Jurkat, Clone E6-1 (cell line): ENCODE measurements at regions not wholly inside any gene's neighbourhood (a gene's known extent, or its start where the extent isn't known, plus 50 kb on each side); places are given as distances from the start of the nearest gene placed in this dataset.

Source experiments
- DNase-seq: peaks from one replicate; pipeline ENCODE4 v3.0.0-alpha.2; 2011; ENCODE audit warnings: low read depth, low spot score
- H3K4me3 ChIP-seq: 2 replicates; pipeline ENCODE4 v1.5.1; 2011; ENCODE audit warnings: mild to moderate bottlenecking, low read length, control low read depth, moderate library complexity

DNA sequence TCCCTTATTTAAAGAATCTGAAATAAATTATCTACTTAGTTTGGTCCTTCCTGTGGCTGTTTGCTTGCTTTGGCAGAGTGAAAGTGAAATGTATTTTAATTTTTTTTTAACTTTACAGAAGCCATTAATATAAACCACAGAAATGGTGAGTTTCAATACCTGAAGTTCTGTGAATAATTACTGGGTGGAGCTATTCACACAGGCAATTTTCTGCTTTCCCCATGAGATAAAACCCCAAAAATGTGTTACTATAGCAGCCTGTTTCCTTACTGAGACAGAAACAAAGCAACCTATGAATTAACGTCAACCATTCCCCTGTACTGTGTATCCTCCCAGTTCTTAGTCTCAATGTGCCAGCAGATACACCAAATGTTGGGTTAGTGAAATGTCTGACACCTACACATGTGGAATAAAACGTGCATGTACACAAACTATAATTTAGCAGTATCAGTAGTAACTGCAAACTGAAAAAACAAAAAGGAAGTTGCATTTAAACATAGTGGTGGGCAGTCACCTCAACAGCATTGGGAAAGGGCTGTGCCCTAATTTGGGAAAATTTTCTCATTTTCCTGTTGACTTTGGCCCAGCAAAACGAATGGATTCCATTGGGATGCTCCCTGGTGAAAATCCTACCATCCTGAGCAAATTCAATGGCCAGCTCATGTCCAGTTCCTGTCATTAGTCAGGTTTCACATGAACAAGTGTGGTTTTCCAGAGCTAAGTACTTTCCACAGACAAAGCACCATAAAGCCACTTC, 73.1 kb upstream of the RMDN2 start:
- no peak overlapping the region for H3K4me3 ChIP-seq
- no peak for DNase-seq

DNA sequence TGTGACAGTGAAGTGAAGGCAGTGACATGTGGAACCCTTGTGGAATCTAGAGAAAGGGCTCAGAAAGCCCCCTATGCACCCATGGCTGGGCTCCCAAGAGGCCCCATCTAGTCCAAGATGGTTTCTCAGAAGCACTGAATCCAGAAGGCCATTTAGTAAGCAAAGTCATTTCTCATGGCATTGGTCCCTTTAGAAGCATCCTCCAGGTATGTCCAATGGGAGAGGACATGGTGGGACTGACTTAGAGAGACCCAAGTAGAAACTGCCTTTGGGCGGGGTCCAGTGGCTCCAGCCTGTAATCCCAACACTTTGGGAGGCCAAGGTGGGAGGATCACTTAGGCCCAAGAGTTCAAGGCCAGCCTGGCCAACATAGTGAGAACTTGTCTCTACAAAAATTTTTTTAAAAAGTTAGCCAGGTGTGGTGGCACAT, 72.5 kb upstream of the RMDN2 start:
- no peak for DNase-seq
- no peak overlapping the region for H3K4me3 ChIP-seq

DNA sequence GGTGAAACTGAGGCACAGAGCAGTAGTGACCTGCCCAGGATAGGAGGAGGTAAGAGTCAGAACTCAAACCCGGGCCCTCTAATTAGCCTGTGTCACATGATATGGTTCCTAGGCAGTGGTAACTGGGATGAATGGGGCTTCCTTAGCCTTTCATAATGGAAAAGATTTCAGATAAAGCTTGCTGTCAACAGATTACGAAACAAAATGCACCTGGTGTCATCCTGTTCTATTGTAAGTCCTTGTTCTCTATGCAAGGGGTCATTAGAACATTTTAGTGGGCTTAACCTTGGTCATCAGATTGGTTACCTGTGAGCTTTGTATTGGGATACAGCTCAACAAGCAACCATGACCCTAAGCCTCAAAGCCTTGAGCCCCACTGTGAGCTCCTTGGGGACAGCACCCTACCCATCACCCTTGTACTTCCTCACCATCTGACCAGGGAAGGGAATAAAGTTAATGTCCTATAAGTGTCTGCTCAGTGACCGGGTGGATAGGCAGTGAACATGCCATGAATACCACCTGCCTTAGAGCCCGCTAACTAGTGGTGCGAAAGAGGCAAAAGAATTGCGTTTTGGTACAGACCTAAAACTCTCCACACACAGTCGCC, 70.3 kb upstream of the RMDN2 start:
- no peak for DNase-seq
- H3K4me3 ChIP-seq = no peak overlapping the region

DNA sequence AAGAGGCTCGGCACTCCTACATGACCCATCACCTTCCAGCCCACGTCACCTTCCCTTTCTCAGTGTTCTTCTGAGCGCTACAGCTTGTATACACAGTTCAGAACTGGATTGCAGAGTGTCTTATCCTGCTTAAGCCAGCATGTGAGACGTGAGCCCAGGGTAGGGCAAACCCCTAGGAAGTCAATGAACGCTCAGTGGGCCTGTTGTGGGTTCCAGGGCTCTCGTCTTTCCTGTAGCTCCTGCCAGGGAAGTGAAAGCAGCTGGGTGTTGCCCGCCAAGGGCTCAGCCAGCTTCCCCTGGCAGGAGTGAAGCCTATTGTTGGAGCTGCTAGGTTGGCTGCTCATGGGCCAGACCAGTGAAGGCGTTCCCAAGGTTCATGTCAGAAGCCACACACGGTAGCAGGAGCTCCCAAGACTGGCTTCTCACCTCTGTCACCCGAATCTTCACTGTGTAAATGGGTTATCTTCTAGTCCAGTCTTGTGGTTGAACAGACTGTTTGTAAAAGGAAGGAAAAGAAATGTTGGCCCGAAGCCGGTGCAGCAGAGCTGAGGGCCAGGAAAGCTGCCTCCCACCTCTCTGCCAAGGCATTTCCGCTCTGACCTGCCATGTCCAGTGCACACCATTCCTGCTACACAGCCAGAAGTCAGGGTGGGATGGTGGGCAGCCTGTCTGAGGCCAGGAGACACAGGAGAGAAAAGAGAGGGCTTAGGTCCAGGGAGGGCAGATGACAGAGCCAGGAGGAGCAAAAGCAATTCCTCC, 69.6 kb upstream of the RMDN2 start:
- no peak overlapping the region for H3K4me3 ChIP-seq
- no peak for DNase-seq

DNA sequence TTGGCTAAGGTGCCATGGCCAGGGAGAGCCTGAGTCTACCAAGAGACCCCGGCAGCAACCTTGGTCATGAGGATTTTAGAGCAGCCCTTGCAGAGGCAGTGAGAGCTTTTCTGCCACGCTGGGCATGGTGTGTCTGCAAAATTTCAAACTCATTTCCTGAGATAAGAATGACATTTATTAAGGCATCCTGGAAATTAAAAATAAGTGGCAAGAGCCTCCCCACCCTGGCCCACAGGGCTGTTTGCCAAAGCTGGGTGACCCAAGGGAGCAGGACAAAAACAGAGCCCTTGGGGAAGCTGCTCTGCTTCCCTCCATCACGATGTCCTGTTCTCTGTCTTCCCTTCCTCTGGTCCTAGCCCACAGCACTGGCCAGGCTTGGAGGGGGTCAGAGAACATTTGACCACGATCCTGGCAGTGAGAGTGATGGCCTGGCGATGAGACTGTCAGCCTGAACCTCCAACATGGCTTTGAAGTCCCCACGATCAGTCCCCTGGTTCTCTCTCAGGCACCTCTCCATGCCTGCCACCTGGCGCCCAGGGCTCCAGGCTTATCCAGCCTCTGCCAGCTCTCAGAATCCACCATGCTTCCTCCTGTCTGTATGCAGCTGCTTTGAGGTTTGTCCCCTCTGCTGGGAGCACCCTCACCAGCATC, 68.9 kb upstream of the RMDN2 start:
- no peak for DNase-seq
- no peak overlapping the region for H3K4me3 ChIP-seq

DNA sequence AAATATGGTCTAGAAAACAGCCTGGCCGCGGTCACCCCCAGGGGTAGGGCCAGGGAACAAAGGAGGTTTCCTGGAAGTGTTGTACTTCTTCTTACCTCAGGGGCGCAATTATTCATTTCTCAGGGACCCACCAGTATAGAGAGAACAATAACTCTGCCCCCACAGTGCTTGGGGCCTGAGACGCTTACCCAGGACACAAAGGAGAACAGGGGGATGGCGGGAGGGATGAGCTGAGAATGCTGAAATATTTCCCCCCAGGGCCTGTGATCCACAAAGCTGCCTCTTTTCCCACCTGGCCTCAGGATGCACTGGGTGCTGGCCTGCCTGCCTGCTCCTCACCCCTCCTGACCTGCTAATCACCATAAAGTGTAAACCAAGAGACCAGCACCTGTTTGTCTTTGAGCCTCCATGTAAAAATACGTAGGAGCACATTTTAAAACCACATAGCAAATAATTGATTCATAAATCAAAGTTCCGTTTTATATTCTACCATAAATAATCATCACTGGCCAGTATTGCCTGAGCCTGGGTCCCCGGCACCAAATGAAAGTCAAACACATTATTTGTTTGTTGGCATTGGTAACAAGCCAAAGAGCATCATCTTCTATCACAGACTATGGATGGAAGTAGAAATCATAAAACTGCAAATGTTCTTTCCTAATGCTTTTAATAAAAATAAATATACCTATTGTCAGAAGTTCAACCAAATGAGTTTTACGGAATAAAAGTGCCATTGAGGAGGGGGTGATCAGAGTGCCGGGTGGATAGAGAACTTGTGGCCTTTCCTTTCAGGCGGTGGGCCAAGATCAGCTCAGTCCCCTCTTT, 67.3 kb upstream of the RMDN2 start:
- H3K4me3 ChIP-seq = no peak overlapping the region
- no peak for DNase-seq

DNA sequence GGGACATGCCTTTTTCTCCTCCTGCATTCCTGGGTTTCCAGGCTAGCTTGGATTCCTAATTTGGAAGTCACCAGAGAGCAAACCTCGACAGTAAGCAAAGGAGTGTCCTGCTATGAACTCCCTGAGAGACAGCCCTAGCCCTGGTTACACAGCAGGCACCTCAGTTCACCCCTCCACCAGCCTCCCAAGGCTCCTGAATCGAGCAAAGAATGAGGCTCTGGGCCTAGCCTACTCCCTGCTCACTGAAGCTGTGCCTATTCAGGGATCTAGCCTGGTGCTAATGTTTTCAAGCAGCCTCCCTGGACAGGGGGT, 66.7 kb upstream of the RMDN2 start:
- no peak for DNase-seq
- H3K4me3 ChIP-seq = no peak overlapping the region

DNA sequence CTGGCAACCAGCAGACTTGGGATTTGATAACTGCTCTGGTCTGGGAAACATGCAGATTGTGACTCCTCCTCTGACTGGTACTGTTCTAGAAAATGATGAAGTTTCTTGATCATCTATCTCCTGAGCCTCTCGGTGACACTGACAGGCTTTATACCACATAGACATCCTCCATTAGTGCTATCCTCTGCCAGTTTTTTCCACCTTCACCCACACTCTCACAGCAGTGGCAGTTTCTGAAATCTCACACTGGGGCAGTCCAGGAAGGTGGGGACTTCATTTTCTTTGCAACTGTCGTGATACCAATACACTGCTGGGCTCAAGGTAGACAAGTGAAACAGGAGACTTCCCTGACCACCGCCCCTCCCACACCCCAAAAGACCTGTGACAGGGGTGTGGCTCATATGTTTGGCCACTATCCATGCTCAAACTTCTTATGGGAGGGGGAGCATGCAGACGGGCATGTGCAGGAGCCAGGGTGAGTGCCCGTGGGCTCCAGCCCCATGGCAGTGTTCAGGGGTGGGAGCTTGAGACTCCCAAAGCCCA, 66.3 kb upstream of the RMDN2 start:
- DNase-seq = no peak
- H3K4me3 ChIP-seq = no peak overlapping the region

DNA sequence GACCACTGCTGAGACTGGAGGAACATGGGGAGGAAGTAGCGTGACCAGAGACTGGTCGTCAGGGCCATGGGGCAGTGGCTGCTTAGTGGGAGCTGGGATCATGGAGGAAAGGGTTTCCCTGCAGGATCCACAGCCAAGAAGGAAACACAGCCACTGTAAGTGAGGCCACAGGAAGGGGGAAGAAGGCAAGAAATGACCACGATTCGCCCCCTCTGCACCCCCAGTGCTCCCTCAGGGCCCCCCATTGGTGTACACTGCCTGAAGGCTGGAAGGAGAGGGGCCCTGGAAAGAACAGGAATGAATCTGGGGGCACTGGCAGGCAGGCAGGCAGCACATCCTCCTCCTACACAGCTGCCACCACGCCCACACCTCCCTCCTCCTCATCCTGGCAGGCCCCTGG, 62.5 kb upstream of the RMDN2 start:
- H3K4me3 ChIP-seq = no peak overlapping the region
- DNase-seq = no peak

DNA sequence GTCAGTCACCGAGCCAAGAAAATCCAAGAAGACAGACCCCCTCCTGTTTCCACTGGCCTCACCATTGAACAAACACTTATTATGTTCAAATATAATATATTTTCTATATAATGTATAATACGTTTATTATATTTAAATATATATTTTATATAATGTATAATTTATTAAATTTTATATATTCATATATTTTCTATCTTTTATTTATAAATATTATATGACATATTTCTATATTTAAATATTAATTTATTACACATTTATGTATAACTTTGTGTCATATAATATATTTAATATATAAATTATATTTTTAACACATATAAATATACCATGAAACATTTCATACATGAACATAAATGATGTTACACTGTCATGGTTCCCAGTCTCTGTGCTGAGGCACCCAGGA, 60.9 kb upstream of the RMDN2 start:
- no peak overlapping the region for H3K4me3 ChIP-seq
- DNase-seq = no peak

DNA sequence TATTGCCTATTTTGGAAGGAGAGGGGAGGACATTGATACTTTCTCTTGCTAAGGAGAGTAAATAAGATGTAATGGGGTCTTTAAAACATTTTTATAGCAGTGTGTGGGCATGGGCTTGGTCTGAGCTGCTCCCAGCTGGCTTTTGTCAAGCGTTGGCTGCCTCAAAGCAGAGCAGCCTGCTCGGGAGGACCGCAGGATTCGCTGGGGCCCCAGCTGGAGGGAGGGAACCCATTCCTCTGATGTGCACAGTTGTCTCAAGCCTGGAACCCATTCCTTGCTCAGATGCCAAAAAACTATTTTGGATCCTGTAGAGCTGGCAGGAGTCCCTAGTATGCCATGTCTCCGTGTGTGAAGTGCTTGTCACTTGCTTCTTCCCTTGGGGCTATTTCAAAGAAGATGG, 59.4 kb upstream of the RMDN2 start:
- no peak overlapping the region for H3K4me3 ChIP-seq
- no peak for DNase-seq

DNA sequence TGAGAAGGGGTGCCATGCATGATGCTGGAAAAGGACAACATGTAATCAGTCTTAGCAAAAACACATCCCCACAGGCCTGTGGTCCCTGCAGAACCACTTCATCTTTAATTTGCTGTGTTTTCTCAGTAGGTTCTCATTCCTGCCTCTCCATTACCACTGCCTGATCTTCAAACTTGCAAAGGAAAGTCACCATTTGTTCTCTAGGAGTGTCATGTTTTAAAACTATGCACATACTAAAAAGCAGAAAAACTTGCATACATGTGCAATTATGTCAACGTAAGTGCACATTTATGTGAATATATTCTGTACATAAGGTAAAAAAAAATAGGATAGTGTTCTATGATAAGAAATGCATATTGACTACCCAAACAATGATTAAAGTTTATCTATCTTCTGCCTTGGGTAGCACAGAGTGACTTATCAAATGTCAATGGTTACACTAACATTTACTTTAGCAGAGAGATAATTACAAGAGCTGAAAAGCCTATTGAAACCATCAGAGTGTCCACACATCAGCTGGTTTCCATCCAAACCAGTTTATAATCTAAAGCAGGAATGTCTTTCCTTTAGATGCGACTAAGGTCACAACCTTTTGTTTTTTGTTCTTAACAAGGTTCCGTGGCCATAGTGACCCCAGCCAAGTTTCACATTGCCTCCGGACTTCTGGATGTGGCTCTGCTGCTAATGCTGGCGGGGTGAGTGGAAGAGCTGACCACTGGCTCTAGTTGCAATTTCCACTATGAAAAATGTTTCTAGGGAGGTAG, 58.7 kb upstream of the RMDN2 start:
- no peak for DNase-seq
- H3K4me3 ChIP-seq = no peak overlapping the region

DNA sequence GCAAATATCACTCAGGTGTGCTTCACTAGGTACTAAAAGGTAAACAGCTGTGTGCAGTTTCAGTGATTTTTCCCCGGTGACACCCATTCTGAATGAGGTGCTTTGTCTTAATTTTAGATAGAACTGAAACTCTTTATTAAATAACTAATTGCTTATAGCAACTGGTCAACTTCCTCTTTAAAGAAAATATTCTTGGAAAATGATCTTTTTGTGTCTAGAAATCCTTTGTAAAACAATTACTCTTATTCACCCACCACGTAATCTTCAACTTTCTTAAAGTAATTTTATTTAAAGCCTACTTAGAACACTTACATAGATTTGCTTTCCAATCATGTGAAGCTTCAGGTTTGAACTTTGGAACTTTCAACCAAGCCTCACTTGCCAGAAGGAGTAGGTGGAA, 57.9 kb upstream of the RMDN2 start:
- DNase-seq = no peak

DNA sequence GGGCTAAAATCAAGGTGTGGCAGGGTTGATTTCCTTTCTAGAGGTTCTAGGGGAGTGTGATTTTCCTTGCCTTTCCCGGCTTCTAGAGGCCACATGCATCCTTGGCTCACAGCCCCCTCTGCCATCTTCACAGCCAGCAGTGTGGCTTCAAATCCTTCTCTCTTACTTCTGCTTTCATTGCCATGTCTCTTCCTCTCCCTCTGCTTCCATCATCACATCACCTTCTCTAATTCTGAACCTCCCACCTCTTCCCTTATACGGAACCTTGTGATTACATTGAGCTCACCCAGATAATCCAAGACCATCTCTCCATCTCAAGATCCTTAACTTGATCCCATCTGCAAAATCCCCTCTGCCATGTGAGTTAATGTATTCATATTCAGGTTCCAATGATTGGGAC, 56.2 kb upstream of the RMDN2 start:
- no peak for DNase-seq

More for the DNA sequence above, 57.9 kb upstream of the RMDN2 start:
- no peak overlapping the region for H3K4me3 ChIP-seq

DNA sequence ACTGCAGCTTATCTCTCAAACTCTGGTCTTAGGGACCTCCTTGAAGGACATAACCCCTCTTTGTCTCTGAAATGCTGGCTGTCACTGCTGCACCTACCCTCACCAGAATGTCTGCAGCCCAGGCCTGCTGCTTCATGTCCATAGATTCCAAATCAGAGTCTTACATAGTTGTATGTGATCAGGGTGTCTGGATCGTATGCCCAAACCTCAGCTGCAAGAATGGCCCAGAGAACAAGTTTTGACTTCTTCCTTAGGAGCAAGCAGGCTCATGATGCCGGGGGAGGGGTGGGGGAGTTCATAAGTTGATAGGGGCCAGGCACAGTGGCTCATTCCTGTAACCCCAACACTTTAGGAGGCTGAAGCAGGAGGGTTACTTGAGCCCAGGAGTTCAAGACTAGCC, 55.8 kb upstream of the RMDN2 start:
- no peak for DNase-seq

More for the DNA sequence above, 56.2 kb upstream of the RMDN2 start:
- no peak overlapping the region for H3K4me3 ChIP-seq

DNA sequence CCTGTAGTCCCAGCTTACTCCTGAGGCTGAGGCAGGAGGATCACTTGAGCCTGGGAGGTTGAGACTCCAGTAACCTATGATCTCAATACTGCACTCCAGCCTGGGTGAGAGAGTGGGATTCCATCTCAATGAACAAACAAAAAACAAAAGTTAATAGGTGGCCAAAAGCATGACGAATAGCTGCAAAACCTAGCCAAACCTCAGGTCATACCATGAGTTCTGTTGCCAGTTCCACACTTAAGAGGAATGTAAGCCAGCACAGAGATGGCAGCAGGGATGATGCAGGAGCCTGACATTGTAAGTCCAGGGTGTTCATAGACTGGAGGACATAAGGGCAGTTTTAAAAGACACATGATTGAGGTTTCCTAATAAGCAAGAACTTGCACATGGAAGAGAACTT, 55.3 kb upstream of the RMDN2 start:
- no peak overlapping the region for H3K4me3 ChIP-seq
- DNase-seq = no peak

More for the DNA sequence above, 55.8 kb upstream of the RMDN2 start:
- no peak overlapping the region for H3K4me3 ChIP-seq

DNA sequence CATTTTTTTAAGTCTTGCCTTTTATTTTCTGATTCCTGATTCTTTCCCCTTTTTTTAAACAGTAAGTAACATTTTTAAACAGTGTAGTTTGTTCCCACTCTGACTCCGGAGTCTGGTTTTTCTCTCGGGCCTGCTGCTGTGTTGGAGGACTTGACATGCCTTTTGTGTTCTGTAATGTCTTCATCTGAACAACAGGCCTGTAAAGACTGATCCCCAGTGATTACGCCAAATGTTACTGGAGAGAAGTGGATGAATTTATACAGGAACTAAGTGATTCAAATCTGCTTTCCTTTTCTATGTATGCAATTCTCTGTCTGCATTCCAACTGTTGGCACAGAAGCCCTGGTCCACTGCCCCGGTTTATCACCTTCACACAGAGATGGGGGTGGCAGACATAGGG, 54.3 kb upstream of the RMDN2 start:
- H3K4me3 ChIP-seq = no peak overlapping the region
- no peak for DNase-seq

DNA sequence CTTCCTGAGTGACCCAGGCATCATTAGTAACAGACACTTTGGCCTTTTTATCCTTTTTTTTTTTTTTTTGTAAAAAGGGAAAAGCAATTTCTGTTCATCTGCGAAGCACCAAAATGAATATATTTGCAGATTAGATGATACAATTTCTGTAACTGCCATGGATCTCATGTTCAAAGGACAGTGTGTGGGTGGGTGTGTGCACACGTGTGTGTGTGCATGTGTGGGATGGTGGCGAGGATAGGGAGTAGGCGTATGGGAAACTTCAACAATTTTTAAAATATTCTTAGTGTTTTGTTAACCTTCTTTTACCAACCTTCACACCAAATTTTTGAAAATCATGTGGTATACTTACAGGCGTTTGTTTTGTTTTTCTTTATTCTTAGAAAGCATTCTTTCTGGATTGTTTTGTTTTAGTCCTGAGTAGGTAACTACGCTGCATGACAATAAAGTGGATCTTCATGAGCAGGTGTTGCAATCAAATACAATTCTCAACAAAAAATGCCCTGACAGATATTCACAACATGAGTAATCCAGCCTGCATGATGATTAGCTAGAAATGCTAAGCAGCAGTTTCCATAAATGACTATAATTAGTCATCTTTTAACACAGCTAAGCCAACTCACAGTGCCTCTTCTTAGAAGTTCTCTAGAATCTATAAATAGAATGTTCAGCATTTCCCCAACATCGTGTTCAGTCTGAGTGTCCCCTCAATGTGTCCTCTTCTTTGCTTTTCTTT, 53.5 kb upstream of the RMDN2 start:
- DNase-seq = no peak
- no peak overlapping the region for H3K4me3 ChIP-seq
